ENCODE measurements at regions not wholly inside any gene's neighbourhood (a gene's known extent, or its start where the extent isn't known, plus 50 kb on each side); places are given as distances from the start of the nearest gene placed in this dataset.
"Not testable (repeated sequence)": the region's sequence is repeated elsewhere in the genome, so short reads cannot be mapped to it uniquely, and the experiment has no call there.

GRCh38 chr6:137409266-137409777 lies 84.9 kb downstream of the OLIG3 start:
- H3K4me3 ChIP-seq = no peak overlapping the region
- H3K36me3 ChIP-seq = no peaks in the 10 kb centered on the region
- no peaks in the 10 kb centered on the region for H3K27me3 ChIP-seq
- H3K4me1 ChIP-seq = no peaks in the 10 kb centered on the region
- no peak for DNase-seq
- no peak overlapping the region for H3K27ac ChIP-seq
- no peaks in the 10 kb centered on the region for H3K9me3 ChIP-seq (replicated peaks)

- Histone ChIP-seq H3K36me3 (no peaks in the 10 kb centered on the region), H3K27me3 (no peaks in the 10 kb centered on the region)
These were observed 86.4 kb downstream of the OLIG3 start for GRCh38 chr6:137407816-137408215.

GRCh38 chr6:137405806-137406205 lies 88.4 kb downstream of the OLIG3 start:
- DNase-seq = no peak
- Histone ChIP-seq H3K4me1 (no peaks in the 10 kb centered on the region), H3K9me3 (replicated peaks) (no peaks in the 10 kb centered on the region), H3K27me3 (no peaks in the 10 kb centered on the region), H3K36me3 (no peaks in the 10 kb centered on the region), H3K27ac (no peak overlapping the region), H3K4me3 (no peak overlapping the region)

More at GRCh38 chr6:137407816-137408215, 86.4 kb downstream of the OLIG3 start:
- no peak overlapping the region for H3K4me3 ChIP-seq
- H3K9me3 ChIP-seq (replicated peaks) = no peaks in the 10 kb centered on the region
- DNase-seq = no peak
- H3K27ac ChIP-seq = no peak overlapping the region
- H3K4me1 ChIP-seq = no peaks in the 10 kb centered on the region

- H3K36me3 ChIP-seq = no peaks in the 10 kb centered on the region
- no peak overlapping the region for H3K27ac ChIP-seq
- H3K27me3 ChIP-seq = no peaks in the 10 kb centered on the region
- no peaks in the 10 kb centered on the region for H3K9me3 ChIP-seq (replicated peaks)
- no peak overlapping the region for H3K4me3 ChIP-seq
- no peaks in the 10 kb centered on the region for H3K4me1 ChIP-seq
- no peak for DNase-seq
These were observed 90.3 kb downstream of the OLIG3 start for GRCh38 chr6:137403855-137404254.

GRCh38 chr6:137403443-137403842 lies 90.8 kb downstream of the OLIG3 start:
- DNase-seq = no peak
- Histone ChIP-seq H3K9me3 (replicated peaks) (no peaks in the 10 kb centered on the region), H3K4me1 (no peaks in the 10 kb centered on the region), H3K4me3 (no peak overlapping the region), H3K27ac (no peak overlapping the region), H3K36me3 (no peaks in the 10 kb centered on the region), H3K27me3 (no peaks in the 10 kb centered on the region)

GRCh38 chr6:137402143-137402680 lies 92.0 kb downstream of the OLIG3 start:
- Histone ChIP-seq H3K9me3 (replicated peaks) (no peaks in the 10 kb centered on the region), H3K4me1 (no peaks in the 10 kb centered on the region), H3K27me3 (no peaks in the 10 kb centered on the region), H3K36me3 (no peaks in the 10 kb centered on the region), H3K27ac (no peak overlapping the region), H3K4me3 (no peak overlapping the region)
- no peak for DNase-seq

GRCh38 chr6:137401088-137401487 lies 93.1 kb downstream of the OLIG3 start:
- no peak for DNase-seq
- H3K4me3 ChIP-seq = no peak overlapping the region

GRCh38 chr6:137399881-137400443 lies 94.2 kb downstream of the OLIG3 start:
- H3K9me3 ChIP-seq (replicated peaks) = no peaks in the 10 kb centered on the region
- H3K27me3 ChIP-seq = no peaks in the 10 kb centered on the region
- no peak for DNase-seq
- H3K27ac ChIP-seq = no peak overlapping the region
- H3K4me3 ChIP-seq = no peak overlapping the region
- no peaks in the 10 kb centered on the region for H3K4me1 ChIP-seq
- H3K36me3 ChIP-seq = no peaks in the 10 kb centered on the region

More at GRCh38 chr6:137401088-137401487, 93.1 kb downstream of the OLIG3 start:
- H3K36me3 ChIP-seq = no peaks in the 10 kb centered on the region
- no peaks in the 10 kb centered on the region for H3K27me3 ChIP-seq
- no peak overlapping the region for H3K27ac ChIP-seq
- H3K9me3 ChIP-seq (replicated peaks) = no peaks in the 10 kb centered on the region
- H3K4me1 ChIP-seq = no peaks in the 10 kb centered on the region

GRCh38 chr6:137395316-137395715 lies 98.9 kb downstream of the OLIG3 start:
- Histone ChIP-seq H3K36me3 (no peaks in the 10 kb centered on the region), H3K27ac (no peak overlapping the region), H3K4me3 (no peak overlapping the region), H3K9me3 (replicated peaks) (no peaks in the 10 kb centered on the region), H3K27me3 (no peaks in the 10 kb centered on the region), H3K4me1 (no peaks in the 10 kb centered on the region)
- no peak for DNase-seq

- no peak overlapping the region for H3K27ac ChIP-seq
- H3K36me3 ChIP-seq = no peaks in the 10 kb centered on the region
- H3K4me3 ChIP-seq = no peak overlapping the region
- no peak for DNase-seq
- H3K27me3 ChIP-seq = no peaks in the 10 kb centered on the region
- no peaks in the 10 kb centered on the region for H3K9me3 ChIP-seq (replicated peaks)
- no peaks in the 10 kb centered on the region for H3K4me1 ChIP-seq
These were observed 103.0 kb downstream of the OLIG3 start for GRCh38 chr6:137391061-137391814.

GRCh38 chr6:137390334-137390733 lies 103.9 kb downstream of the OLIG3 start:
- H3K9me3 ChIP-seq (replicated peaks) = no peaks in the 10 kb centered on the region
- H3K36me3 ChIP-seq = no peaks in the 10 kb centered on the region
- no peak for DNase-seq
- H3K27ac ChIP-seq = no peak overlapping the region
- no peaks in the 10 kb centered on the region for H3K27me3 ChIP-seq
- no peaks in the 10 kb centered on the region for H3K4me1 ChIP-seq
- no peak overlapping the region for H3K4me3 ChIP-seq

- H3K27me3 ChIP-seq = no peaks in the 10 kb centered on the region
- no peaks in the 10 kb centered on the region for H3K4me1 ChIP-seq
- no peaks in the 10 kb centered on the region for H3K9me3 ChIP-seq (replicated peaks)
- DNase-seq = no peak
- no peak overlapping the region for H3K4me3 ChIP-seq
- no peak overlapping the region for H3K27ac ChIP-seq
- H3K36me3 ChIP-seq = no peaks in the 10 kb centered on the region
These were observed 105.0 kb downstream of the OLIG3 start for GRCh38 chr6:137389150-137389704.

- H3K36me3 ChIP-seq = no peaks in the 10 kb centered on the region
These were observed 107.0 kb downstream of the OLIG3 start for GRCh38 chr6:137387096-137387764.

GRCh38 chr6:137383287-137383686 lies 110.9 kb downstream of the OLIG3 start:
- not testable (repeated sequence) for DNase-seq; H3K27me3 ChIP-seq; H3K36me3 ChIP-seq; H3K4me1 ChIP-seq; H3K9me3 ChIP-seq (replicated peaks); H3K27ac ChIP-seq; H3K4me3 ChIP-seq

More at GRCh38 chr6:137387096-137387764, 107.0 kb downstream of the OLIG3 start:
- Histone ChIP-seq H3K4me1 (no peaks in the 10 kb centered on the region), H3K4me3 (no peak overlapping the region), H3K27me3 (no peaks in the 10 kb centered on the region), H3K9me3 (replicated peaks) (no peaks in the 10 kb centered on the region), H3K27ac (no peak overlapping the region)
- DNase-seq = no peak

GRCh38 chr6:137378090-137378369 lies 116.2 kb downstream of the OLIG3 start:
- H3K27ac ChIP-seq = no peak overlapping the region
- no peaks in the 10 kb centered on the region for H3K9me3 ChIP-seq (replicated peaks)
- no peaks in the 10 kb centered on the region for H3K36me3 ChIP-seq
- no peaks in the 10 kb centered on the region for H3K4me1 ChIP-seq
- DNase-seq = no peak
- no peaks in the 10 kb centered on the region for H3K27me3 ChIP-seq
- no peak overlapping the region for H3K4me3 ChIP-seq
